Stimulated activated CD4-positive, alpha-beta T cell treated with anti-CD3 and anti-CD28 coated beads, TNF-alpha, amount 100 ng/mL, for 48 hours (primary cell): ENCODE measurements at regions not wholly inside any gene's neighbourhood (a gene's known extent, or its start where the extent isn't known, plus 50 kb on each side); places are given as distances from the start of the nearest gene placed in this dataset.

Experiments
- DNase-seq, 3 donors: peaks; one replicate each; pipeline ENCODE4 v3.0.0-alpha.2; 2020; ENCODE audit warnings: low read depth in 3 of 3

- DNase-seq = no peak
Measured at GRCh38 chr1:88141499-88142074, 542.5 kb upstream of the PKN2 start.

DNA sequence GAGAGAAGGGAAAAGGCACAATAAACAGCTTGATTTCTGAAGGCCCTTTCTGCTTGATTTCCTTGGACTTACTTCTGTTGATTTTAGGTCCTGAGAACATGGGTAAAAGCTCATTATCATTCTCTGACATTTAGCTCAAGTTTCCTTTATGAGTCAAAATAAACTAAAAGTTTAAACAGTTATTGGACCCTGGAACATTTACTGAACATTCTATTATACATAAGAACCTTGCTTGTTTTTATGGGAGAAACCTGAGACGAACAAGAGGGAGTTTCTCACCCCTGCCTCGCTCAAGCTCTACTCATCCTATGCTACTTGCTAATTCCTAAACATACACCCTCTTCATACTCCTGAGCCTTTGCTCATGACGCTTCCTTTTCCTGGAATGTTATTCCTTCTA, 538.3 kb upstream of the PKN2 start:
- no peak for DNase-seq

GRCh38 chr1:88149686-88150085, 534.4 kb upstream of the PKN2 start:
- no peak for DNase-seq

DNA sequence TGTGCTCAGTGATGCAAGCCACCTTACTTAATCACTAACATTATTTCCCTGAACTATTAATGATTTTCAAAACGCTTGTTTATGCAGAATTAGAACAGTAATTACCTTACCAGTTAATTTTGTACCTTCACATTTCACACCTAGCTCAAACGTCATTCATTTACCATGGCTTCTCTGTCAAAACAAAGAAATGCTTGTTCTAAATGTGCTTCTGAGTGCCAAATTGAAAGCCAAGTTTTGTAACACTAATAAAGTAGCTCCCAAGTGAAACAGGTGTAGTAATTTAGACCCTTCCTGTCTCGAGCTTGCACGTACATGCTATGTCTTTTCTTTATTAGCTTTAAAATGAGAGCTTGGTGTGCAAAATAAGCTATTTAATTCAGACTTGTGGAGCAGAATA, 533.7 kb upstream of the PKN2 start:
- no peak for DNase-seq

GRCh38 chr1:88163187-88163586, 520.9 kb upstream of the PKN2 start:
- DNase-seq = no peak

GRCh38 chr1:88168126-88168525, 515.9 kb upstream of the PKN2 start:
- no peak for DNase-seq

- DNase-seq = no peak
Measured at GRCh38 chr1:88169139-88169538, 514.9 kb upstream of the PKN2 start.

DNA sequence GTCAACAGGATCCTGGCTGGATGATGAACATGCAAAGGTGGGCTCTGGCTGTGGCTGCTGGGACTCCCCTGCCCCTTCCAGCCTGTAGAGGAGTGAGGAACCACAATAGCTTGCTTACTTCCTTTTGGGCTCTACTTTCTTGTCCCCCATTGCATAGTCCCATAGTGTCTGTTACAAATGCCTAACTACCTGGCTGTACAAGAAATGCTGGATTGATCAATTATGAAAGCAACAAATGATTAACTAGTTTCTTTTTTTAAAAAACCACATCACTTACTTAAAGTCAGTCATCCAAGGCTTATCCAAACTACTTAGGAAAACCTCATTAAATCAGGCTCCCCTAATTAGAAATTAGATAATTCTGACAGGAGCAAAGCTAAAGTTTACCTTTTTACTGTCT, 514.1 kb upstream of the PKN2 start:
- DNase-seq = no peak

GRCh38 chr1:88175120-88175630, 508.9 kb upstream of the PKN2 start:
- DNase-seq = no peak

- DNase-seq = no peak
Measured at GRCh38 chr1:88175631-88176226, 508.3 kb upstream of the PKN2 start.

DNA sequence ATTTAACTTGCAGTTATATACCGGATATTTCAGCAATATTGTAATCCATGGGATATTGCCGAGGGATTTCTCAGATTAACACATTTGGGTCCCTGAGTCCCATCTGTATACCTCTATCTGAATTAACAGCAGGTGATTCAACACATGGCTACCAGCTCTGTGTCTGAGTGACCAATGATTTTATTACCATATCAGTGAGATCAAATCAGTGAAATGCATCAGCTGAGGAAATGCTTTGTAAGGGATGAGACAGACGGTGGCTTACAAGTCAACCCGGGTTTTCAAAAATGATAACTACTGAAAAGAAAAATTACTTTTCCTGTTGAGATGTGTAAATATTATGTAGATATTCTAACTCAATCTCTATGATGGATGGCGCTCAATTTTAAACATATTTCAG, 504.1 kb upstream of the PKN2 start:
- no peak for DNase-seq

GRCh38 chr1:88180449-88181108, 503.5 kb upstream of the PKN2 start:
- DNase-seq = peak; percentile 20 to 38 (median 37)

GRCh38 chr1:88186911-88187310, 497.2 kb upstream of the PKN2 start:
- DNase-seq = no peak

- no peak for DNase-seq
Measured at GRCh38 chr1:88188038-88188437, 496.0 kb upstream of the PKN2 start.

- DNase-seq = no peak
Measured at GRCh38 chr1:88189525-88189924, 494.5 kb upstream of the PKN2 start.

DNA sequence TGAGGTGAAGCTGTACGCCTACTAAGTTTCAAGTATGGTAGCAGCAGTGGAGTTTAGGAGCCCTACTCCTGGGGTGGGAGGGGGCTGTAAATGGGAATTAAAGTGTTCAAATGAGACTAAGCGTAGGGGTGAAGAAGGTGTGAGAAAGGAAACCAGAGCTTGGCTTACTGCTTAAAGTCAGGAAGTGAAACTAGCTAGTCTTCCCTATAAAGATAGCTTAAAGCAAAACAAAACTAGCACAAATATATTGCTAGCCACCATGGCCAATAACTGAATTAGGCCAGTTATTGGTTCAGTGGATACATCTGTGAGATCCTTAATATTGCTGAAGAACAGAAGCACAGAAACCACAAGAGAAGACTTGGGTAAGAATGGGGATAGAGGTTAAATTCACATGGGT, 492.2 kb upstream of the PKN2 start:
- no peak for DNase-seq

DNA sequence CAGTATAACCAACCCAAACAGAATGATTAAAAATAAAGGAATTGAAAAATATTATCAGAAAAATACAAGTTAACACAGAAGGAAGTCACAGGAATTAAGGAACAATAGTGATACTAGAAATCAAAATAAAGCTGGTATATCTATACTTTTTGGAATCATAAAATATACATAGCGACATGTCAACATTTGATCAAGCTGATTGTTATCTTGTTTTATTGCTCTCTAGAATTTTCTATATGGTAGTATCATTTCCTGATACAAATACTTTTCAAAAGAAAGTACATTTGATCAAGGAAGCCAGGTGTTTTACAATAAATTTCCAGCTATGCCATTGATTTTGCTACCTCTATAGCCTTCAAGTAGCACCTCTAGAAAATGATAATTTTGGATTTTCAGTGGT, 489.5 kb upstream of the PKN2 start:
- no peak for DNase-seq

DNA sequence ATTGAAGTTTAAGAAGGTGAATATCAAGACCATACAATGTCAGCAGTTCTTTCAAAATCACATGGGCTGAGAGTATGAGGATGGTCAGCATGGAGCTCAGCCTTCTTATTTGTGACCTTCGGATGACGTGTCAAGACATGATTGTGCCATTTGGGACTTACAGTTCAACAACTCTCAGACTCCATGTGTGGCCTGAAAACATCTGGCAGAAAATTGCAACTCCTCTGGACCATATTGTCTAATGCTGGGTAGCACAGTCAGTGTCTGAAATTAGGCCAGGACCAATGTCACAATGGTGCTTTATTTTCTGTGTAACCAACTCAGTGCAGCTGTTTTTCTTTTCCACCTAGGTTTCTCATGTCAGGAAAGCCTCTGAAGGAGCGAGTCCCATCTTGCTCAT, 483.5 kb upstream of the PKN2 start:
- DNase-seq = no peak

DNA sequence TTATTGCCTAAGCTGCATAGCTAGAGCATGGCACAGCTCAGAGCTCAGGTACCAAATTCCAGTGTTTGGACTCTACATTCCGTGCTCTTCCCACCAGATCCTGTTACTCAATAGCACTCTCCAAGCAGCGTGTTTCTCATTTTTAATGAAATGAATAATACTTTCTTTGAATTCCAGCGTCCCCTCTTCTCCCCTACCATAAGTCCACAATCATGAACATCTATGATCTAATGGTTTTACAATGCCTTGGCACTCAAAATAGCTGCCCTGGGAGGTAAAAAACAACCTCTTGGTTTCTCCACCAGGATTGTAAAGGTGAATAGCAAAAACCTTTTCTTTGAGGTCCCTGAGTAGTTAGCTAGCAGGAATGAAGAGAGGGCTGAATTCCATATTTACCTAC, 480.0 kb upstream of the PKN2 start:
- no peak for DNase-seq

- DNase-seq = no peak
Measured at GRCh38 chr1:88204612-88205167, 479.4 kb upstream of the PKN2 start.

DNA sequence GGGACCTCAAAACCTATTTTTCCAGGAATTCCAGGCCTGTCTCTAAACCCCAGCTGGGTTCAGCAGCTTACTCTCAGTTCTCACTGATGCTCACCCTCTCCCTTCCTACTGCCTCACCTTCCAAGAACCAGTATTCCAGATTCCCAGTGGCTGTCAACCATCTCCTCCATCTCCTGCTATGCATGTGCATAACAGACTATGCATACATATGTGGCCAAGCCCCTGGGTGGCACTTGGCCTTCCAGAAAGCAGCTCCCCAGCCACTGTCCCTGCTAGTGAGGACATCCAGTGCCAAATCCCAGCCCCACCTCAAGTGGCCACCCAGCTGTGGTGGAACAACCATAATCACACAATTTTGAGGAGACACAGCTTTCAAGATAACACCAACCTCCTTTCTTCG, 475.7 kb upstream of the PKN2 start:
- DNase-seq = no peak

DNA sequence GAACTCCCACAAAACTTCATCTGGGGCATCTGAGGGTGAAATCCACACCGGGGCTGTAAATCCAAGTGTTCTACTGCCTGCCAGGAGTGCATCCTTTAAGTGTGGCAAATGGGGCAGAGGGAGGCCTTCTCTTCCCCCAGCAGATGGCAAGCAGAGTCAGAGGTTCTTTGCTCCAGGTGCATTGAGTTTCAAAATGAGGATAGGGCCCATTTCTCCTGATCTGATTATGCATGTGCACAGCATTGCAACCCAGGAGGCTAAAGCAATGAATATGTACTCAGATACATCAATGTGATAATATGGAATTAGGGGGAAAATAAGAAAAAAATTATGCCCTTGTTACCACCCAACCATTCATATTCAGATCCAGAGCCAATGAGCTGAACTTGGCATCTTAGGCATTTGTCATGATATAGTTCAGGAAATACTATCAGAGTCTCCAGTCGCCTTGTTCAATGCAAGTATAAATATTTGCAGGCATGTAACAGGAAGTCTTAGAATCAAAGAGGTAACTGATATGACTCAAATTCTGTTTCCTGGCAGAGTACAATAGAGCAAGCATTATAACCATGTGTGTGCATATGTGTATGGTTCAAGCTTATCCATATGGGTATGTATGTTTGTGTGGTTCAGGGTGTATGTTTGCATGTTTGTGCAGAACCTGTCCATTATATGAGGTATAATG, 473.8 kb upstream of the PKN2 start:
- DNase-seq = no peak

DNA sequence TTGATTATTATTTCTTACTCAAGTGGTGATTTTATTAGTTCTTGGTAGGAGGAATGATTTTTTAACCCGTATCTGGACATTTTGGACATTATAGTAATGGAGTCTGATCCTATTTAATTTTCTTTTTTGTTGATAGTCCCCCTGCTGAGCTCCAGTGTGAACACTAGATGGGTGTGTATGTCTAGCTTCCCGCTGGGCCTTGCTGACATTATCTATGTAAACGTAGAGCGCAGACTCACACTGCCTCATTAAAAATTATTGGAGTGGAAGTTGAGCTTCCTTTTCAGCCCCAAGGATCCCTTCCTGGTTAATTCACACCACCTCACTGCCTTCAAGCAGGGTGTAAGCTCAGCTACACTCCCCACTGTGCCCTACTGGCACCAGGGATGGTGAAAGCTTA, 467.6 kb upstream of the PKN2 start:
- DNase-seq = no peak
